Heart right ventricle (tissue), 16 donors: ENCODE measurements at regions not wholly inside any gene's neighbourhood (a gene's known extent, or its start where the extent isn't known, plus 50 kb on each side); places are given as distances from the start of the nearest gene placed in this dataset.

Experiments
- ATAC-seq, 8 donors: fragments of 200-7000 bp; cut with Tn5 transposase; one replicate each; pipeline ENCODE4 v1.9.1; 2020; ENCODE audit warnings: mild to moderate bottlenecking in 8 of 8, moderate library complexity in 8 of 8, moderate number of reproducible peaks in 1 of 8
- DNase-seq, 2 donors: peaks; one replicate each; pipeline ENCODE4 v3.0.0-alpha.2; 2020
- H3K27ac ChIP-seq, 10 donors: fragments of 200-600 bp; sonication (generic) in 2 of 10; one replicate each; pipeline versions ENCODE4 v1.5.0 to v1.8.0; 2020 to 2022; ENCODE audit warnings: mild to moderate bottlenecking in 3 of 10
- H3K27me3 ChIP-seq, 7 donors: fragments of 200-600 bp; one replicate each; pipeline ENCODE4 v1.8.0; 2021 to 2022; ENCODE audit warnings: mild to moderate bottlenecking in 2 of 7
- H3K36me3 ChIP-seq, 9 donors: fragments of 200-600 bp; sonication (generic) in 1 of 9; one replicate each; pipeline versions ENCODE4 v1.5.0 to v1.8.0; 2020 to 2022; ENCODE audit warnings: mild to moderate bottlenecking in 2 of 9
- H3K4me1 ChIP-seq, 9 donors: fragments of 200-600 bp; sonication (generic) in 1 of 9; one replicate each; pipeline versions ENCODE4 v1.5.0 to v1.8.0; 2020 to 2022; ENCODE audit warnings: mild to moderate bottlenecking in 4 of 9
- H3K4me3 ChIP-seq, 10 donors: fragments of 200-600 bp; sonication (generic) in 2 of 10; one replicate each; pipeline versions ENCODE4 v1.5.0 to v1.8.0; 2020 to 2022; ENCODE audit warnings: mild to moderate bottlenecking in 7 of 10, moderate library complexity in 2 of 10
- H3K9me3 ChIP-seq, 11 donors: fragments of 200-600 bp in 10 of 11; sonication (generic) in 2 of 11; one replicate each; pipeline versions ENCODE4 v1.5.0 to v1.8.0; 2013 to 2022; ENCODE audit warnings: mild to moderate bottlenecking in 2 of 11, control low read depth in 1 of 11, moderate library complexity in 1 of 11
- WGBS, 2 donors: extraction: QIAGEN DNeasy Blood & Tissue Kit; methylation state at CpG; one replicate each; pipeline ENCODE4 v1.1.7; 2013; ENCODE audit warnings: inconsistent platforms in 1 of 2; 5-methylcytosine and 5-hydroxymethylcytosine counted together
- intact Hi-C, 10 donors: fragments of 100-400 bp; cut with DNase I; formaldehyde crosslinking; loops; one replicate each; pipeline versions ENCODE4 v1.11.1 to v1.14.2; 2022
- TF ChIP-seq, protein P1 (sequence below), 9 donors: fragments of 200-600 bp; sonication (generic) in 2 of 9; IDR thresholded peaks; one replicate each; pipeline versions ENCODE4 v1.5.0 to v1.8.0; 2021 to 2022; ENCODE audit warnings: antibody characterized with exemption in 9 of 9, mild to moderate bottlenecking in 5 of 9, moderate library complexity in 1 of 9
- donor health status: Arrhythmogenic right ventricular cardiomyopathy.
- donor health status: ischemic (EF 13 %, LVEDD 7.1; RV severe dilation, severe dysfunction).
- donor health status: healthy with polysubstance abuse.
- donor health status: DM: no; HTN: yes; CAD: no.
- donor health status: DM: no; HTN: no; CAD: no.
- donor health status: ischemic (EF 25% LVEDD 6.9; RV normal size, moderate dysfunction).
- donor health status: ischemic (EF 25% LVEDD 5.7; RV mildly dilated, moderate dysfunction).
- donor health status: healthy.
- donor health status: DM: yes; HTN: yes; CAD: no.
- donor health status: Ischemic cardiomyopathy.
- donor health status: ischemic (EF 35%, LVEDD 5.7; RV mildly dilated, moderate dysfunction).
- donor health status: nonischemic (EF 11% LVEDD 7.7; RV severe dilation, severe dysfunction).
- donor health status: DM: yes; HTN: yes; CAD: no.
- donor health status: PGD.
- donor health status: ischemic (EF 29% LVEDD 5.4; RV normal size, mild dysfunction).
- donor health status: nonischemic (EF 23%, LVEDD 6.1; RV moderate dilation, normal function).

DNA sequence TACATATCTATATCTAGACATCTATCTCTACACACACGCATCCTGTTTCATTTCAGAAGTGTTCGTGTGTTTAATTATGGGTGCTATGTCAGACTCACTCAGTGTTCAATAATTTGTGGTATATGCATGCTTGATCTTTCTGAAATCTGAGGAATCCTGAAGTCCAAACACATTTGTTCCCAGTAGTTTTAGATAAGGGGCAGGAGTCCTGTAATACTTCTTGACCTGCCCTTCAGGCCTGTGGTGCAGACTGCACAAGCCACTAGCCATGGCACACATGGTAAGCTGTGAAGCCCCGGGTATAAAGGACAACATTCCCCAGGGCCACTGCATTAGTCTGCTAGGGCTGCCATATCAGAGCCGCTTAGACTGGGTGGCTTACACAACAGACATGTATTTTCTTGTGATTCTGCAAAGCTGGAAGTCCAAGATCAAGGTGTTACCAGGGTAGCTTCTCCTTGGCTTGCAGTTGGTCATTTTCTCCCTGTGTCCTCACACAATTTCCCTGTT lies 267.2 kb downstream of the RHOU start:
- intact Hi-C loops, result no loop called here
- H3K36me3 ChIP-seq, result no peaks in the 10 kb centered on the region
- peaks cover 0 to 4% (median 0%) of the 10 kb centered on the region in 9 donors for H3K4me1 ChIP-seq
- H3K9me3 ChIP-seq, result no peaks in the 10 kb centered on the region
- WGBS, 2 donors, result 87 to 89% methylated on average over 4 of the region's 4 CpGs
- H3K4me3 ChIP-seq, result no peak overlapping the region
- no peak overlapping the region for H3K27ac ChIP-seq
- no peak for ATAC-seq
- DNase-seq, result no peak
- H3K27me3 ChIP-seq, result peaks cover 0 to 5% (median 0%) of the 10 kb centered on the region in 7 donors
- TF ChIP-seq, protein P1, sequence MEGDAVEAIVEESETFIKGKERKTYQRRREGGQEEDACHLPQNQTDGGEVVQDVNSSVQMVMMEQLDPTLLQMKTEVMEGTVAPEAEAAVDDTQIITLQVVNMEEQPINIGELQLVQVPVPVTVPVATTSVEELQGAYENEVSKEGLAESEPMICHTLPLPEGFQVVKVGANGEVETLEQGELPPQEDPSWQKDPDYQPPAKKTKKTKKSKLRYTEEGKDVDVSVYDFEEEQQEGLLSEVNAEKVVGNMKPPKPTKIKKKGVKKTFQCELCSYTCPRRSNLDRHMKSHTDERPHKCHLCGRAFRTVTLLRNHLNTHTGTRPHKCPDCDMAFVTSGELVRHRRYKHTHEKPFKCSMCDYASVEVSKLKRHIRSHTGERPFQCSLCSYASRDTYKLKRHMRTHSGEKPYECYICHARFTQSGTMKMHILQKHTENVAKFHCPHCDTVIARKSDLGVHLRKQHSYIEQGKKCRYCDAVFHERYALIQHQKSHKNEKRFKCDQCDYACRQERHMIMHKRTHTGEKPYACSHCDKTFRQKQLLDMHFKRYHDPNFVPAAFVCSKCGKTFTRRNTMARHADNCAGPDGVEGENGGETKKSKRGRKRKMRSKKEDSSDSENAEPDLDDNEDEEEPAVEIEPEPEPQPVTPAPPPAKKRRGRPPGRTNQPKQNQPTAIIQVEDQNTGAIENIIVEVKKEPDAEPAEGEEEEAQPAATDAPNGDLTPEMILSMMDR (IDR thresholded peaks at IDR 0.05), result no peak

DNA sequence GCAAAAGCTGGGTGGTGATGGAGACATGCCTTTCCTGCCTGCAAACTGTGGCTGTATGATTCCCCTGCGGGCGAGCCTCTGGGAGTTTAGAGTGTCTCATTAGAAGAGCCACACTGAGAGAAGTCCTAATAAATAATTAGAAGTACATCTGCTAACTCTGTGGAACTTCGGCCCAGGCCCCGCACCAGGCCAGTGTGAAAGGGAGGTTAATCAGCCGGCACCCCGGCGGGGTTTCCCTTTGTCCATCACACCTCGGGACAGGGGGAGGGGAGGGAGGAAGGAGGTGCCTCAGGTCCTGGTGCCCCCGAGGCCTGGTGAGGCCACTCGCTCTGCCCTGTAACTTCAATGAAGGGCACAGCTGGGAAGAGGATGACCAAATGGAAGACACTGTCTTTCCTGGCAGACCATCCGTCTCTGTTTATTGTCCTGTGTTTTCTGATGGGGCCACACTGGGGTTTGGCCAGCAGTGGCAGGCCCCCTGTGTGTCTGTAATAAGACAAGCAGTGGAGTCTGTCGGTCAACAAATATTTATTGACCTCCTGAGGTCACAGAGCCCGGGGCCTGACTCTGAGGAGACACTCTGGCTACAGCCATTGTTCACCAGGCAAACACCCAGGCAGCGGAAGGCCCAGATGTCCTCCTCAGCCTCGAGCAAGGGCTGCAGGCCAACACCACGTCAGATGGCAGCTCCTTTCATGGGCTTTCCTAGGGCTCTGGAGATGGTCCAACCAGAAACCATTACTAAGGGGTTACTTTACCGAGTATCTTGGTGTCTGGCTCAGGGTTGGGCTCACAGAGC lies 267.5 kb upstream of the RAB4A start:
- Histone ChIP-seq H3K36me3 (no peaks in the 10 kb centered on the region), H3K27ac (no peak overlapping the region), H3K27me3 (peaks cover 0 to 5% (median 0%) of the 10 kb centered on the region in 7 donors), H3K9me3 (no peaks in the 10 kb centered on the region), H3K4me3 (no peak overlapping the region), H3K4me1 (no peaks in the 10 kb centered on the region)
- DNase-seq (no peak), ATAC-seq (peak in 2 of 8 donors; percentile 33 to 35)
- 74 to 76% methylated on average over 17 of the region's 17 CpGs for WGBS, 2 donors
- TF ChIP-seq, protein P1 (IDR thresholded peaks at IDR 0.05), result no peak
- intact Hi-C loops, result no loop called here

- WGBS, 2 donors, result 92 to 93% methylated on average over 14 of the region's 14 CpGs
- TF ChIP-seq, protein P1 (IDR thresholded peaks at IDR 0.05), result no peak
Observed at GRCh38 chr1:229004066-229004833, 266.7 kb upstream of the RAB4A start.

DNA sequence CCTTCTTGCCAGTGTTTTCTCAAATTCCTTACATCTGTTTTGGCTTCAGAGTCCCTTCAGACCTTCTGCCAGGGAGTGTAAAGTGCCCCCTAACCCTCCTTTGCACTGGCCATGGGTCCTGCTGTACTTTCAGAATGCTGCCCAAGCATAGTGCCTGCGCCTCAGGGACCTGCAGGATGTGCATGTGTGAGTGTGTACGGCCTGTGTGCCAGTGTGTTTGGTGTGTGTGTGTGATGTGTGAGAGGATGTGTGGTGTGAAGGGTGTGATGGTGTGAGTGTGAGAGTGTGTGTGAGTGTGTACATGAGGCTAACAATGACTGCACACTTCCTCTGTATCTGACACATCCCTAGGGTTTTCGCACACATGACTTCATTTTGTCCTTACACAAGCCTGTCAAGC lies 265.8 kb upstream of the RAB4A start:
- TF ChIP-seq, protein P1 (IDR thresholded peaks at IDR 0.05), result no peak
- Histone ChIP-seq H3K4me1 (peaks cover 0 to 6% (median 0%) of the 10 kb centered on the region in 9 donors), H3K4me3 (no peak overlapping the region), H3K27me3 (peaks cover 0 to 5% (median 0%) of the 10 kb centered on the region in 7 donors), H3K9me3 (no peaks in the 10 kb centered on the region), H3K27ac (no peak overlapping the region), H3K36me3 (no peaks in the 10 kb centered on the region)
- WGBS, 2 donors, result 93 to 94% methylated on average over 3 of the region's 3 CpGs
- no peak for DNase-seq
- ATAC-seq, result no peak
- intact Hi-C loops, result no loop called here

More at GRCh38 chr1:229004066-229004833, 266.7 kb upstream of the RAB4A start:
- intact Hi-C loops, result no loop called here
- no peaks in the 10 kb centered on the region for H3K9me3 ChIP-seq
- DNase-seq (no peak), ATAC-seq (no peak)
- H3K4me1 ChIP-seq, result peaks cover 0 to 6% (median 0%) of the 10 kb centered on the region in 9 donors
- H3K27ac ChIP-seq, result no peak overlapping the region
- H3K27me3 ChIP-seq, result peaks cover 0 to 5% (median 0%) of the 10 kb centered on the region in 7 donors
- no peak overlapping the region for H3K4me3 ChIP-seq
- no peaks in the 10 kb centered on the region for H3K36me3 ChIP-seq
